ENCODE measurements at regions not wholly inside any gene's neighbourhood (a gene's known extent, or its start where the extent isn't known, plus 50 kb on each side); places are given as distances from the start of the nearest gene placed in this dataset.

DNA sequence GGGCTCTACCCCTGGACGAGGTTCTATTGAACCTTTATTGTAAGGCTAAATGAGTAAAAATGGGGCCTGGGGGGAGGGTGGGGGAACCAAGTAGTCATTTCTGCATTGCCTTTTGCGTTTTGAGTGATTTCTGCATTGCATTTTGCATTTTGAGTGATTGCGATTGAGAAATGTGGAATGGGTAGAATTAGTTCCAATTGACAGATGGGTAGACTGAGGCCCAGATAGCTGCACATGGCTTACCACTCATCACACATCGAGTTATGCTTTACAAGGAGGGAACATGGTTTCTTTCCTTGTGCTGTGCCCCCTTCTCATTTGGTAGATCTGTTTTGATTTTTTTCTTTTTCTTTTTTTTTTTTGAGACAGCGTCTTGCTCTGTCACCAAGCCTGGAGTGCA, 858.7 kb downstream of the TYW1 start:
- TF ChIP-seq, protein P1, sequence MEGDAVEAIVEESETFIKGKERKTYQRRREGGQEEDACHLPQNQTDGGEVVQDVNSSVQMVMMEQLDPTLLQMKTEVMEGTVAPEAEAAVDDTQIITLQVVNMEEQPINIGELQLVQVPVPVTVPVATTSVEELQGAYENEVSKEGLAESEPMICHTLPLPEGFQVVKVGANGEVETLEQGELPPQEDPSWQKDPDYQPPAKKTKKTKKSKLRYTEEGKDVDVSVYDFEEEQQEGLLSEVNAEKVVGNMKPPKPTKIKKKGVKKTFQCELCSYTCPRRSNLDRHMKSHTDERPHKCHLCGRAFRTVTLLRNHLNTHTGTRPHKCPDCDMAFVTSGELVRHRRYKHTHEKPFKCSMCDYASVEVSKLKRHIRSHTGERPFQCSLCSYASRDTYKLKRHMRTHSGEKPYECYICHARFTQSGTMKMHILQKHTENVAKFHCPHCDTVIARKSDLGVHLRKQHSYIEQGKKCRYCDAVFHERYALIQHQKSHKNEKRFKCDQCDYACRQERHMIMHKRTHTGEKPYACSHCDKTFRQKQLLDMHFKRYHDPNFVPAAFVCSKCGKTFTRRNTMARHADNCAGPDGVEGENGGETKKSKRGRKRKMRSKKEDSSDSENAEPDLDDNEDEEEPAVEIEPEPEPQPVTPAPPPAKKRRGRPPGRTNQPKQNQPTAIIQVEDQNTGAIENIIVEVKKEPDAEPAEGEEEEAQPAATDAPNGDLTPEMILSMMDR (IDR thresholded peaks at IDR 0.05; ENCODE audit: control insufficient read depth, insufficient read depth, low read depth, low read length, missing control alignments), result no peak
- DNase-seq (ENCODE audit: low read depth), result no peak
- no peak overlapping the region for H3K4me3 ChIP-seq (ENCODE audit: control insufficient read depth, low read depth, low read length)

DNA sequence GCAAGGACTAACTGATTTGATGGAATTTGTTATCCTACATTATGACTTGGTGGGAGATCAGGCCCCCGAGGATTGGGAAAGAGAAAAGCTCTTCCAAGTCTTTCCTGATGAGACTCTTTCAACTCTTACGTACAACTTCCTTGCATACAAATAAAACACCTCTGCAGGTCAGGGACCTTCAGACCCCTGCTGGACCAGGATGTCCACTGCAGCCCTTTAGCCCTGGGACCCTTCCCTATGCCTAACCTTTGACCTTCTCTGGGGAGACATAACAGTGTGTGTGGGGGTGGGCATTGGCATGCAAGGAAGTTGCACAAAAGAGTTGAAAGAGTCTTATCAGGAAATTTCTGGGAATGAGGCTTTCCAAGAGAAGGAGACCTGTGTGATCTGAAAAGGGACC, 859.4 kb downstream of the TYW1 start:
- H3K4me3 ChIP-seq (ENCODE audit: control insufficient read depth, low read depth, low read length), result no peak overlapping the region
- TF ChIP-seq, protein P1 (IDR thresholded peaks at IDR 0.05; ENCODE audit: control insufficient read depth, insufficient read depth, low read depth, low read length, missing control alignments), result no peak
- DNase-seq (ENCODE audit: low read depth), result no peak

DNA sequence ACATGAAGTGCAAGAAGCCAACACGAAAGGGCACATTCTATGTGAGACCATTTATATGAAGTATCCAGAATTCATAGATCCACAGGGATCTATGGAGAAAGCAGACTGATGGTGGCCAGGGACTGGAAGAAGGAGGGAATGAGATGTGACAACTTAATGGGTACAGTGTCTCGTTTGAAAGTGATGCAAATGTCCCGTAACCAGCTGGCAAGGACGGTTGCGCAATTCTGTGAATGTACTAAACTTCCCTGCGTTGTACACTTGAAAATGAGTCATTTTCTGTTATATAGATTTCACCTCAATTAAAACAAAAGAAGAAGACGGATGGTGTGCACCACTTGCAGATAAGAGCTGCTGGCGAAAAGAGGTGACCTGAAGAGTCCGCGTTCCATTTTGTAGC, 861.1 kb downstream of the TYW1 start:
- H3K4me3 ChIP-seq (ENCODE audit: control insufficient read depth, low read depth, low read length), result no peak overlapping the region
- TF ChIP-seq, protein P1 (IDR thresholded peaks at IDR 0.05; ENCODE audit: control insufficient read depth, insufficient read depth, low read depth, low read length, missing control alignments), result no peak
- no peak for DNase-seq (ENCODE audit: low read depth)

DNA sequence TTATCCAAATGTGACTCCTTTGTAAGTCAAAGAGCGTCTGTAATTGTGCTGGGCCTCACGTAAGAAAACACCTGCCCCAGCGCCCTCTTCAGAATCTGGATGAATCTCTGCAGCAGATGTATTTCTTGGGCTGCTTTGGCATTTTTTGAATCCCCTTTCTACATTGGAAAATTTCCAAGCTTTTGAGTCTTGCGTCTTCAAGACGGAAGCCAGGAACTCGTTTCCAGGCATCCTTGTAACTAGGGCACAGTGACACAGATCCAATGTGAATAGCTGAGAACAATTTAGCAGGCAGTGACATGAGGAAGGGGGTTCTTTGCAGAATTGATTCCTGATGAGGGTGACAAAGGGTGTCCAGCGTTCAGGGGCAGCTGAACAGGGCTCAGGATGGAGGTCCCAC, 862.3 kb downstream of the TYW1 start:
- H3K4me3 ChIP-seq (ENCODE audit: control insufficient read depth, low read depth, low read length), result no peak overlapping the region
- TF ChIP-seq, protein P1 (IDR thresholded peaks at IDR 0.05; ENCODE audit: control insufficient read depth, insufficient read depth, low read depth, low read length, missing control alignments), result no peak
- DNase-seq (ENCODE audit: low read depth), result no peak

DNA sequence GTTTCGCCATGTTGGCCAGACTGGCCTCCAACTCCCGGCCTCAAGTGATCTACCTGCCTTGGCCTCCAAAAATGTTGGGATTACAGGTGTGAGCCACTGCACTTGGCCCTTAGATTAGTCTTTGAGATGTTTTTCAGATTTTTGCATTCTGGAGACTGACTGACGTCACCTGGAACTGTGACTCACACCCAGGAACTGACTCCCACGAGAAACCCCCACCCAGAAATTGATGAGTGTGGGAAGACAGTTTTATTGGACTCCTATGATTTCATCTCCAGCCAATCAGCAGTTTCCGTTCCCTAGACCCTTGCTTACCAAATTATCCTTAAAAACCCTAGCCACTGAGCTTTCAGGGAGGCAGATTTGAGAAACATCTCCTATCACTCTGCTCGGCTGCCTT, 867.3 kb downstream of the TYW1 start:
- H3K4me3 ChIP-seq (ENCODE audit: control insufficient read depth, low read depth, low read length), result no peak overlapping the region
- DNase-seq (ENCODE audit: low read depth), result no peak
- TF ChIP-seq, protein P1 (IDR thresholded peaks at IDR 0.05; ENCODE audit: control insufficient read depth, insufficient read depth, low read depth, low read length, missing control alignments), result no peak

DNA sequence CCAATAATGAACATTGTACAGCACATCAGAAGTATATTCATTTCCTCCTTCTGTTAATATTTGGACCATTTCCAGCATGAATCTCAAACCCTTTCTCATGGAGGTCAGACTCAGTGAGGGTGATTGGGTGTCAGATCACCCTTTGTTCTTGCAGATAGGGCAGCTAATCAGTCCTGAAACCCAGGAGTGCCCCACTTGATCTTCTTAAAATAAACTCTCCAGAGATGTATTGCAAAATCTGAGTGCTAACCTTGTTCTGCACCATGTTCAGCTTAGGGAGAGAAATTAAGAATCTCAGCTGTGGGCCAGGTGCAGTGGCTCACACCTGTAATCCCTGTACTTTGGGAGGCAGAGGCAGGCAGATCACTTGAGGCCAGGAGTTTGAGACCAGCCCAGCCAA, 869.4 kb downstream of the TYW1 start:
- TF ChIP-seq, protein P1 (IDR thresholded peaks at IDR 0.05; ENCODE audit: control insufficient read depth, insufficient read depth, low read depth, low read length, missing control alignments), result no peak
- no peak for DNase-seq (ENCODE audit: low read depth)
- H3K4me3 ChIP-seq (ENCODE audit: control insufficient read depth, low read depth, low read length), result no peak overlapping the region

DNA sequence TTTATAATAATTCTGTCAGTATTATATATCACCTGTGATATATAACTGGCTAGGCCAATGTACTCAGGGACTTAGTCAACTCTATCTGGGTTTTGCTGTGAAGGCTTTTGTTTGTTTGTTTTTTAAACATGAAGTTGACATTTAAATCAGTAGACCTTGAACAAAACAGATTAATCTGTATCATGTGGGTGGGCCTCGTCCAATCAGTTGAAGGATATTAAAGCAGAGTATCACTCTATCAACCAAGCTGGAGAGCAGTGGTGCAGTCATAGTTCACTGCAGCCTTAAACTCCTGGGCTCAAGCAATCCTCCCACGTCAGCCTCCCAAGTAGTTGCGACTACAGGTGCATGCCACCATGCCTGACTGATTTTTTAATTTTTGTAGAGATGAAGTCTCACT, 870.2 kb downstream of the TYW1 start:
- TF ChIP-seq, protein P1 (IDR thresholded peaks at IDR 0.05; ENCODE audit: control insufficient read depth, insufficient read depth, low read depth, low read length, missing control alignments), result no peak
- DNase-seq (ENCODE audit: low read depth), result no peak
- H3K4me3 ChIP-seq (ENCODE audit: control insufficient read depth, low read depth, low read length), result no peak overlapping the region
